CD1c-positive myeloid dendritic cell (primary cell): ENCODE measurements at regions not wholly inside any gene's neighbourhood (a gene's known extent, or its start where the extent isn't known, plus 50 kb on each side); places are given as distances from the start of the nearest gene placed in this dataset.
"Not testable (repeated sequence)": the region's sequence is repeated elsewhere in the genome, so short reads cannot be mapped to it uniquely, and the experiment has no call there.

Source experiments
- DNase-seq: peaks from one replicate; pipeline ENCODE4 v3.0.0-alpha.2; 2016; ENCODE audit errors: extremely low spot score

DNA sequence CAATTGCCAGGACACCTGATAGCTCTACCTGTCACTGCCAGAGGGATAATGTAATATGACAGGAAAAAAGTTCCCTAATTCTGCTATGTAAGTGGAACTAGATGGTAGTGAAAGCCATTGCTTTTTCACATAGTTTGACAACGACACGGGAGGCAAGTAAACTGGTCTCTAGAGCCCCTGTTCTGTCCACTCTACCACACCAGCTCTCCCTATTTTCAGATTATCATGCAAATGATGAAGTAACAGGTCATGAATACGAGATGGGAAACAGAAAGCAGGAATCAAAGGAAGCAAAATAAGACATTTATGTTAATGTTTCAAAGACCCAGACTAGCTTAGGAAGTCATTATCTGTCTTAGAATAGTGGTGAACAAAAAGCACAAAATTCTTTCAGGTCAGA, 56.2 kb downstream of the TAF11L14 start:
- DNase-seq: no peak

DNA sequence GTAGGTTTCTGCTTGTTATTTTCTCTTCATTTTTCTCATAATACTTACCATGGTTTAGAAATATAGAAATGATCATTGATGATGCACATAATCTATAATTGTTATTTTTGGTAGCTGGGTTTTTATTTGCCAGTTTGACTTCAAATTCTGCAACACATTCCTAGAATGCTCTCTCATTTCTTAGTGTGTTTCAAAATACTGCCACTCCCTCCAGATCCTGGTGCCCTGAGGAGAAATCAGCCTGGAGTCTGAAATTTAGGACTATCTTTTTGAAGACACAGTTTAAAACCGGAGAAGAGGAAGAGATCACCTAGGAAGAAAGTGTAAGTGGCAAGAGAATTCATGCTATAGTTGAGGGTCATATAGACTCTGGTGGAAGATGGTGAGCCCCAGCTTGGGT, 57.5 kb downstream of the TAF11L14 start:
- DNase-seq: no peak

DNA sequence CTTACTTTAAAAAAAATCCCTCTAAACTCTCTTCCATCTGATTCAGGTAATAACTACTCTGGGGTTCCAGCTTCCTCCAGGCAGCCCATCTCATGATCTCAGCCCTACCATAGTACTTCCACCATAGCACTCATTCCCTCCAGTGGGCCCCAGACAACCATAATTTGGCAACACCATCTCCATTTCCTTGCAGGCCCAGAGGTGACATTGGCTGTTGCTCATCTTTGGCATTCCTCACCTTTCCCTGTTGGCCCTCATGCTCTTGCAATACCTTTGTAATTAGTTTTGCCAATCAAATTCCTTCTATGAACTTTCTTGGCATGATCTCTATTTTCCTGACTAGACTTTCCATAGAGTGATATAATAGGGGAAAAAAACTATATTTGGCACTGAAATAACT, 60.1 kb downstream of the TAF11L14 start:
- DNase-seq: no peak

DNA sequence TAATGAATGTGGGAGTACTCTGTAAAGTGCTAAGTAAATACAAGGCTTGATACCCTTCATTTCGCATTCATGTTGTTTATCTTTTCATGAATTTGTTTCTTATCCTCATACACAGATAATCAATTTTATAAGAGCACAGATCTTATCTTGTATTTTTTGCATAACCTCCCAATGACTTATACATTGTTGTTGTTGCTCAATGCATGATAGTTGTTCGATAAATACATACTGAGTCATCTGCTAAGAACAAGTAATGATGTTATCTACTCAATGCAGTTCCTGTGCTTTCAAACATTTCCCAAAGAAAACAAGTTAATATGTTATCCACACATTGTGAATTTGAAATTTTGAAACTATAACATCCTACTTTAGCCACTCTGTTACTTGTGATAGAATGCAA, 60.7 kb downstream of the TAF11L14 start:
- DNase-seq: no peak

DNA sequence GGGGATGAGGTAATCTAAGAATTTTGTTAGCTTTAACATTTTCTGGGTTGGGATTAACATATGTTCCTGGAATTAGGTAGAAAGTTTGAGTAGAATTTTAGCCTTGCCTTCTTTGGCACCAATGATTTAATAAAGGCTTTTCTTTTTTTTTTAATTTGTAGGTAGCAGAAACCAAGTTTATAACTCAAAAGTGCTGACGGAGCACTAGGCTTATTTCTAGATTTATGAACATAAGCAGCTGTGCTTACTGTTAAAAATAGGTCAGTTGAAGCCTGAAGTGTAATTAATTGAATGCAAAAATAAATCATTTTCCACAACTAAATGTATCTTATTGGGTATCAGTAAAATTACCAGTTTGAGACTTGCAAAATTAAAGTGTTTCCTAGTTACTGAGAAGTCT, 62.4 kb downstream of the TAF11L14 start:
- no peak for DNase-seq

DNA sequence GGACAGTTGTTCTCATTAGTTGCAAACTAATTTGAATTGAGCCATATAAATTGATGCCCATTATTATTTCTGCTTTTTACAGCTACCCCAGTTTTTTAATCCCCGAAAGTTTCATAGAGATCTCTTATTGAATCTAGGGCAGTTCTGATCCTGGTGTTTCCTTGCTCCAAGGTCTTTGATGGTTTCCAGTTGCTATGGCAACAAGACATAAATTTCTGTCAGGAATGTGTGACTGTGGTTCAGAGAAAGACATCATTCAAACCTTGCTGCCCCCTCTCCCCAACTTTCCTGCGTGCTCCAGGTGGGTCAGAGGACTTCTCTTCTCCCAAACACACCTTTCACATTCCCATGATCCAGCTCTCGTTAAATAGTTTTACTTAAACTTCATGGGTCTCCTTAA, 63.4 kb downstream of the TAF11L14 start:
- no peak for DNase-seq

DNA sequence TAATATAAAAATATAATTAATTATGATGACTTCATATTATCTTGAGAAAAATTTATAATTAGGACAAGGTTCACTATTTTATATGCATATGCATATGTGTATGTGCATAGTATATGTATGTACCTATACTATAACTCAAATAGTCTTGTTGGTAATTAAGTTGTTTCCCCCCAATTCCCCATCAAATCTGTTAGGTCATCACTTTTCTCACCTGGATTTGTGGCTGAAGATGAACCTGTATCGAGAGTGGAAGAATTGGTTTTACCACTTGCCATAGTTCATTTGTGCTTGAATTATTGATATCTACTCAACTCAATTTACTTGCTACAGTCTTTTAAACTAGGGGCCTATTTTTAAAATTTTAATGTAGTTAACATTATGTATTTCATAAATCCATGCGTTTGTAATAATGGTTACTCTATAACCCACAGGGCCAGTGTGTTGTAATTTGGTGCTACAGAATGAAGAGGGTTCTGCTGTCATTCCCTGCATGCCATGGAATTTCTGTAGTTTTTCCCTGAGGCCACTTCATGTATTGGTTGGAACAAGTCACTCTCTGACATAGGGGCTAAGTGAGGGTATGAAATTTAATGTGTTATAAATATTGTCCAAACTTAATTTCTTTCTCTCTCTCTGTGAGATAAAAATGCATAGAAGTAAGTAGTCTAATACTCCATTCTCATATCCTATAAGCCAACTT, 74.9 kb downstream of the TAF11L14 start:
- no peak for DNase-seq

DNA sequence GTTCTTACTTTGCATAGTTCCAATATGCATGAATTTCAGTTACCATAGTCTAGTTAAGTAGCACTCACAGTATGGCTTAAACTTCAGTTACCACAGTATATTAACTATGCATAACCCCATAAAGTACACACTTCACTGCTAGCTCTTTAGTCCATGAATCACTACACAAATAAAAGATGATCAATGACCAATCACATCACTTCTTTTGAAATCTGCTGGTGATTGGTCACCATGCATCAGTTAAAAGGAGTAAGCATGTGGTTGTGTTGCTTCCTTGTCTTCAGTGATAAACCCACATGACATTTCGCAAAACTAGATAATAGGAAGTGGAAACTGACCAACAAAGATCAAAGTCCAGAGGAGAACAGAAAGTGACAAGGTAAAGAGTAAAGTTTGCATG, 79.0 kb downstream of the TAF11L14 start:
- DNase-seq: peak; percentile 14

DNA sequence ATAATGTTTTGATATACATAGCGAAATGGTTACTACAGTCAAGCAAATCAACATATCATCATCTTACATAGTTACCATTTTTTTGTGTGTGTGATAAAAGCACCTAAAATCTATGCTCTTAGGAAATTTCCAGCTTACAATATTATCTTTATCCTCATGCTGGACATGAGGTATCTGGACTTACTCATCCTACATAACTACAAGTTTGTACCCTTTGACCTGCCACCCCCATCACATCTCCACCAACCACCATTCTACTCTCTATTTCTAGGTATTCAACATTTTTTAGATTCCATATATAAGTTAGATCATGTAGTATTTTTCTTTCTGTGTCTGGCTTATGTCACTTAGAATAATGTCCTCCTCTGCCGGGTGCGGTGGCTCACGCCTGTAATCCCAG, 79.9 kb downstream of the TAF11L14 start:
- no peak for DNase-seq

DNA sequence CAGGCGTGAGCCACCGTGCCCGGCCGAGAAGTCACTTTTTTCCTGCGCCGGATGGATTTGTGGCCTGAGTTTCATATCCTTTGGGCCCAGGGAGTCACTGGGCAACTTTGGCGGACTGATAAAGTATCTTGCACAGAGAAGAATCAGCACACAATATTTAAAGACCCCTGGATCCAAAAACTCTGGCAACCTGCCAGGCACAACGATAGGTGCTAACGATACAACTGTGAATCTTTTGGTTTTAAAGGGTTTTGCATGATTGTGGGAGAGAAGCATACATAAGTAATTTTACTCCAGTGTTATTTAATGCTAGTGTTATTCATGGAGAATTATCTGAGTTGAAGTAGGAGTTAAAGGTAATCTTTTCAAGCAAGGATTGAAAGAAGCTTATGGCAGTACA, 85.3 kb downstream of the TAF11L14 start:
- DNase-seq: no peak

DNA sequence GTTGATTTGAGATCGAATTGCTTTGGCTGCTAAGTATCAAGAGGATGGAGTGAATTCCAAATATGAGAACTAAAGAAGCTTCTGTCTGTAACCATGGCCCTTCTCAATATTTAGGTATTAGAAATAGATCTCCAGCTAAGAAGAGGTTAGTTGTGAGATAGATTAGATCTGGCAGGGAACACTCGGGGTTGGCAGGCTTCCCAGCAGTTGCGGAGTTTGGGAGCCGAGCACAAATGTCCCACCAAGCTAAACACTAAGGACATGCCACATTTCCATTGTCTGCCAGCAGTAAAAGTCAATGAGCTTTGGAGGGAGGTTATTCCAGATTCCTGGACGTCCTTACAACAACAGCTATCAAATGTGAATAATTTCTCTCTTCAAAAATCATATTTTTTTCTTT, 85.8 kb downstream of the TAF11L14 start:
- no peak for DNase-seq

DNA sequence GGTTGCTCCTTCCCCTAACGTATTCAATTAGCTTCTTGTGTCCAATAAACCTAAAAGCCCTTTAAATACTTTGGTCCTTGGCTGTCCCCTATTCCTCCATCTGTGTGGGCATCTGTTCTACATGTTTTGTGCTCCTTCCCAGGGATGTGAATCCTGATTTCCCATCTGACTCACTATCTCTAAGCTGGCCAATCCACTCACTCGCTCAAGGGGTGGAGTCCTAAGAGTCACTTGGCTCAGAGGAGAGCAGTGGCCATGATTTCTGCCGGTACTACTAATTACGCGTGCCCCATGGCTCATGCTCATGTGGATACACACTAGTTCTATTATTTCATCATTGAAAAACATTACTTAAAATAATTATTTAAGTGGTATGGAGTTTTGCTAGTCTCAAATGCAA, 89.6 kb downstream of the TAF11L14 start:
- DNase-seq: no peak

DNA sequence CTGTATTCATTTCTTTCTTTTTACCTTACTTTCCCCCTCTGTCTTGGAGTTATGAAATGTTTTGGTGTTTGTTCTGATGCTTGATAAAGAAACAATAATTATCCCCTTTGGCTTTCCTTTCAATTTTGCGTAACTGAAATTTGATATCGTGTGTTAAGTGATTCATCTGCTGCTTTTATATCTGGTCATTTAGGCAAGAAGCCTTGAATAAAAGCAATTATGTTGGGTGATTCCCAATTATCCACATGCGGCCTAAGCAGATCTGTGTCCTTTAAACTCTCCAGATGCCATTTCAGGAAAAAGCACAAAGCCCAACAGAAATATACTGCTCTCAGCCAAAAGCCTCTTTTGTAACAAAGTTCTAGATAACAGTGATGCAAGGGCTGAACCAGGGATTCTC, 92.8 kb downstream of the TAF11L14 start:
- no peak for DNase-seq

DNA sequence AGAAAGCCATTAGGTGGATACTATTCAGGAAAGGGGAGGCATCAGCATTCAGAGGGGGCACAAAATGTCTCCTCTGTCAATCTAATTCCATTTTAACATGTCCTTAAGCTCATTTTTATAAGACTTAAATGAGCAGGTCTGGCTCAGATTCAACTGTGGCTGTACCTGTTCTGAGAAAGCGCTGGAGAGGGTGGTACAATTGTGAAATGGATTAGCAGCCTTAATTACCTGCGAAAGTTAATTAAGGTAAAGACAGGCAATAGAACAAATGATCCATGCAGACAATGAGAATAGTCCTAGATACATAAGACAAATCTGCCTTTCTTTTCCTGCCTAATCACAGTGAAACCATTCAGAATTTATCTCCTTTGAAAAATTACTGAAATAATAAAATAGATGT, 96.2 kb downstream of the TAF11L14 start:
- DNase-seq: no peak

DNA sequence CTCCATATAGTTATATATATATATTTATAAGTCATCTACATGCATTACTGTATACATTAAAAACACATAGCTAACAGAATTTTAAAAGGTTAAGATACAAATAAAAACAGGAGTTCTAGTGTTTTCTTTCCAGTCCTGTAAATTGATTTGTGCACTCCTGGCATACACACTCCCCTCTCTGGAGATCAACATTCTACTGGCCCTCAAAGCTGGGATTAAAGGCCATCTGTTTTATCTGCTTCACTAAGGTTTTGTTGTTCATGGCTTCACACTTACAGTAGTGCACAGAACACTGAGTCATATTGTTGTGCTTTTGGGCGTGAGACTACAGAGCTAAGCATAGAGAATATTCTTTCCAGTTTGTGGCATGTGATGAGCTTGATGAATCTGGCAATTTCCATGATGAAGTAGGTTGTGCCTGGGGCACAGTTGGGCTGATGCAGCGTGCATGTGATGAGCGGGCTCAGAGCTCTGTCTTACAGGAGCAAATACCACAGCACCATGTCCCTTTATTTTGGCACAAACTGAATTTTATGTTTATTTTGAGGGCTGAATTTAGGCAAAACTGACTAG, 98.2 kb downstream of the TAF11L14 start:
- no peak for DNase-seq

DNA sequence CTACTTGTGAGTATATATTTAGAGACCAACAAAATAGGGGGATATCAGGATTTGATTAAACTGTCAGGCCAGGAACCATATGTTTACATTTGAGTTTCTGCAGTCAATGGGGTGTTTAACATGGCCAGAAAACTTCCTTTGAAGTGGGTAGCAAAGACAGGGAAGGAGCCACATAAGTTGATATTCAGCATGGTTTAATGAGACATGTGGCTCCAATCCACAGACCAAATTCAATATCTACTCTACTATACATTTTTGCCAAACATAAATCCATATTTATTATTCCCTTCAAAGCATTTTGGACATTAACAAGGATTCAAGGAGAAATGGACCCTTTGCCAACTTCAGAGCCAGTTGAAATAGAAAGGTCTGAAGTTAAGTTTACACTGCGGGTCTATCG, 99.8 kb downstream of the TAF11L14 start:
- no peak for DNase-seq

DNA sequence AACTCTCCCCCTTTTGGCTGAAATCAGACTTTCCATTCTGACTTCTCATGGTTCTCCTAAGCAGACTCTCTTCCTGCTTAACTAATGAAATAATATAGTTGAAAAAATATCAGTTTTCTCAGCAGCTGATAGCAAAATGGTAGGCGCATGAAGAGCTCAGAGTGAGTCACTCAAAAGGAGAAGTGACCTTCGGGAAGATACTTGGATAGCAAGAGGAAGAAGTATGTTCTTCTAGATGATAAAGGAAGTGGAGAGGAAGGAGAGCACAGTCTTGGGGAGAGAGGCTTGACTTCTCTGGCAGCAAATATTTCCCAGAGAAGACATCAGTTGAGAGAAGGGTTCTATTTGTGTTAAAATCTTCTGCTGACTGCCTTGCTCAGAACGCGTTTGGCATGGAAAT, 101.5 kb downstream of the TAF11L14 start:
- peak; percentile 60 for DNase-seq

DNA sequence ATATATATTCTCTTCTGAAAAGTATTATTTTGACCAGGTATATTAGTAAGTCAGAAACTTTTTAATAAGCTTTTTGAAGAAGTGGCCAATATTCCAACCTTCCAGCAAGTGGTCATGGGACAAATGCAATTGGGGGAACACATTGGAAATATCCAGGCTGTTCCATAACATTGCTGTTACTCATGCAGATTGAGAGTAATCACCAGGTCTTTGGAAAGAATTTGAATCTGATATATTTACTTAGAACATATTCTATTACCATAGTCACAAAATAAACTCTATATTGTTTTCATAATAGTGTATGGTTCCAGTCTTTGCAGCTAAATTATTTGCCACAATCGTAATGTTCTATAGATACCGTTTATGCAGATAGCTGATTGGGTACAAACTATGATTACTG, 102.8 kb downstream of the TAF11L14 start:
- no peak for DNase-seq

DNA sequence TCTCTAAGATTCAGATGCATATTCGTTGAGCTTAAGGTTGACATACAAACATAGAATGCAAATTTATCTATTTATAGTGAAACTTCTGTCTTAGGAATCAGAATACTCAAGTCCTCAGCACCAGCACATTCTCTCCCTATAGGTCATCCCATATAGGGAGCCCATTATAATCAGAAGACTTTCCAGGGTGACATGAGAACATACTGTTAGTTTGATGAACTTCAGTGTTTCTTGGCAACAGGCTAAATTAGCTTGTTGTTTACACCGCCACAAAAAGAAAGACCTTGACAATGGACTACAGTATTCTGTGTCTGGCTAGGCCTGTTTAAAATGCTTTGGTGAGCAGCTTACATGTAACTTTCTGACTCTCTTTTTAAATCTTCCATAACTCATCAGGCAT, 104.2 kb downstream of the TAF11L14 start:
- DNase-seq: no peak

DNA sequence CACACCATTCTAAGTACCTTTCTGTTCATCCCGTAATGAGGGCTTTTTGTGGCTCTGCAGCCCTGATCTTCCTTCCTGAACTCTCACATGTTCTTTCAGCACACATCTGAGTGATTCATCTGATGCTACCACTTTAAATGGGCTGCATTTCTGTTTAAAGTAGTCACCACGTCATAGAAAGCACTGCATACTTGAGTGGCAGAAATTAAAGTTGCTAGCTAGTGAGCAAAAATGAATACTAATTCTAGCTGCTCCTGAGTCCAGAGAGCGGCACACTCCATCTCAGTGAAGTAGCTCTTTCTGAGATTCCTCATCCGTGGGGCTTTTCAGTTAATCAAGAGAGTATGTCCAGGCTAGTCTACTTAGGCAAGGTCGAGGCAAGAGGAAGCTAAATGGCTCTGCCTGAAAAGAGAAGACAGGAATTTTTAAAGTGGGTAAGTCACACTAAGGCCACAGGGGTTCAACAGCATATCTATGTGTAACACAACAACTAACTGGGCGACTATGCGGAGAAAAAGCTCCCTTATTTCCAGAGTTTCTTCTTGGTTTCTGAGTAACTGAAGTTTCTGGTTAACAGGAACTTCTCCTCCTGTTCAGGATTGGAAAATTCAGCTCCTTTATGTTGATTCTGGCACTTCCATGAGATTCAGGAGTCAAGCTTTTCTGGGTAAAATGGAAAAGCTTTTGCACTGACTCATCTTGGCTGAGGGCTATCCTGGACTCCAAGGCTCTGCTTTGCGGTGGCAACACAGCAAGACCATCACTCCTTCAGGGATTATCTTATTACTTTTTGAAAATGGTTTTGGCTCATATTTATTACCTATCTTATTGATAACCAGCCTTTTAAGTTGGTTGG, 109.5 kb downstream of the TAF11L14 start:
- DNase-seq: no peak

DNA sequence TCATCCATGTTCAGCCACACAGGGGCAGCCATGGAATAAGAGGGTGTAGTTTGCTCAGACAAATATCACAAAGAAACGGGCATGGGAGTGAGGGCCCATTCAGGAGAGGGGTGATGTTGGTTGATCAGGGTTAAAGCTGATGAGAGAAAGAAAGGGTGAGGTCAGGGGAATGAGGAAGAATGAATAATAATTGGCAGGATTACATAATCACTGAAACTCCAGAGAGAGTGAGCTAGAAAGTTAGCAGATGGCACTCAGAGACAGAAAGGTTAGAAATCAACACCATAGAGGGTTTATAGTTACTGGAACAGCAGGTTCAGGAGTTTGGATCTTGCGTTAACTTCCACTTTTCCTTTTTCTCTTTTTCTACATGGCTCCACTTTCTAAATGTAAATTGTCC, 113.9 kb downstream of the TAF11L14 start:
- DNase-seq: peak; percentile 6

DNA sequence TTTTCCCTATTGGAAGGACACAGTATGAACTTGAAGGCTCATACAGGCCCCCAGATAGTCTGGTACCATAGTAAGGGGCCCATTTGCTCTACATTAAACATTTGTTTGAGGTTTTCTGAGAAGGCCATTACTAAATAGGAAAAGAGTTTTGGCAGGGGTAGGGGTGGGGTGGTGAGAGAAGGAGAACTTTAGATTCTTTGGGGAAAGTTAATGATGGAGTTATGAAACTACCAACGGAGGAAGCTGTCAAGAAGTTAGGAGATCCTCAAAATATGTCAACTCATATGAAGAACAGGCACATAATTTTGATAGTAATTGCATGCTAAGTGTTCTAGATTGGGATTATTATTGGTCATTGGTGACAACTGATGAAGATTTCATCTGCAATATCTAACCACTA, 114.7 kb downstream of the TAF11L14 start:
- DNase-seq: peak; percentile 24

DNA sequence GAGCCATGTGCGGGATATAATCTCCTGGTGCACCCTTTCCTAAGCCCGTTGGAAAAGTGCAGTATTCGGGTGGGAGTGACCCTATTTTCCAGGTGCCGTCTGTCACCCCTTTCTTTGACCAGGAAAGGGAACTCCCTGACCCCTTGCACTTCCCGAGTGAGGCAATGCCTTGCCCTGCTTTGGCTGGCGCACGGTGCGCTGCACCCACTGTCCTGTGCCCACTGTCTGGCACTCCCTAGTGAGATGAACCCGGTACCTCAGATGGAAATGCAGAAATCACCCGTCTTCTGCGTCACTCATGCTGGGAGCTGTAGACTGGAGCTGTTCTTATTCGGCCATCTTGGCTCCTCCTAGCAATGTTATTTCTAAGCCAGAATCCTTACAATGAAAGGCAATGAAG, 121.1 kb downstream of the TAF11L14 start:
- DNase-seq: not testable (repeated sequence)
